Inferior parietal cortex (tissue), 1 donor: ENCODE measurements at regions not wholly inside any gene's neighbourhood (a gene's known extent, or its start where the extent isn't known, plus 50 kb on each side); places are given as distances from the start of the nearest gene placed in this dataset.
"Not testable (repeated sequence)": the region's sequence is repeated elsewhere in the genome, so short reads cannot be mapped to it uniquely, and the experiment has no call there.

Source experiments
- DNase-seq: peaks from one replicate; pipeline ENCODE4 v3.0.0-alpha.2; 2016; ENCODE audit errors: extremely low spot score

DNA sequence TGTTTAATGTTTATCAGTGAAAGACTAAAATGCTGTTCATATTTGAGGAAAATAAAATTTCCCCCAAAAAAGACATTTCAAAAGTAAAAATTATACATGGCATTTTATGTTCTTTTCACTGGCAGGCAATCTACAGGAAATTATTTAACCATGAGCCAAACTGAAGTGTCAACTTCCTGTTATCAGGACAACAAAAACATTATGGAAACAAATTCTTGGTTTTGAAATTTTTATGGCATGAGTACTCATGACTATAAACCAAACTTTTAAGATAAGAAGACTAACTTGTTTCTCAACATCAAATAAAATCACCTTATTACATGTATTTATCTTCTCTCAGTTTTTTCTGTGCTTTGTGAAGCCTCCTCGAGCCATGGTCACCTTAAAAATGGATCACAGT is 698.6 kb downstream of the LTN1 start:
- no peak for DNase-seq

DNA sequence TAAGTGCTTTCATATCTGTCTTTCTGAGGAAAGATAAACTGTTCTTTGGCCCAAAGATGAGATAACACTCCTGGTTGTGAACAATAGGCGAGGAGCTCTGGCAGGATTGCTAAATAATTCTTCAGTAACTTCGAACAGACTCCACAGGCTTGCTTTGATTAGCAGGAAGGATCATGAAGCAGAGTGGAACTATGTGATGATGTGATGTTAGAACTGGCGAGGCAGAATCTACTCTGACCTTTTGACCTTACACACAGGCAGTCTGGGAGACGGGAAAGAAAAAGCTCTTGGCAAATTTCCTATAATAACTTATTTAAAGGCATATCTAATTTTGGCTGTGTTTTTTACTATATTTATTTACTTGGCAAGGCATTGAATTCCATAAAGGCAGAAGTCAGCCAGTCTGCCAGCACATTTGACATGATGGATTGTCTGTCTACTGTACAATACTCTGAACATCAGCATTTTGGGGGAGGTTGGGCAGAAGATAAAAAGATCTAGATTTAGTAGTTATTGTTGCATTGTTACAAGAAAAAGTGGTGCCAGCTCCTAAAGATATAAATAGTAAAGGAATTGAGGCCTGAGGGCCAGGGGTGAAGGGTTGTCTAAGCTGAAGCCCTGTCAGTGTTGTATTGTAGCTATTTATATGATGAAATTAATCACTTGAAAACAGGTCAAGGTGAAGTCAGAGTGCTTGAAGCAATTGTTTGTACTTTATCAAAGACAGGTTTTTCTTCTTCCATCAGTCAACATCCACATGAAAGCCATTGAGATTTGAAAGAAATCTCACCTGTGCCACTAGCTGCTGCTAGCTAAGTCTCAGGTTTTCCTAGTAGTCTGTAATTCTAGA is 708.8 kb downstream of the LTN1 start:
- no peak for DNase-seq

DNA sequence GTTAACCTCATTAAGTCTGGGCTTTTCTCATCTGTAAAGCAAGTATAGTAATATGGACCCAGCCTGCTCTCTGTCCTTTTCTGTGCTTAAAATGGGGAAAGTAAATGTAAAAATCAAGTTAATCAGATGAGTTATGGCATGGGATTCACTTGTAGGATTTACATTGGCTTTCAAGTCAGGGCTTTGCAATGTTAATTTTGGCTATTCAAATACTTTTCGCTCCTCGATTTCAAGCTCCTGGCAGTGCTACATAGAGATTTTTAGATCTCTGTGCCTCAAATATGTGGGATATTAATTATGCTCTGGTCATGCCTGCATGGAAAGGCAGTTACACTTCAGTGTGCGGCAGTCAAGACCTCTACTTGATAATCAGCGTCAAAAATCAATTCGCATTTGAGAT is 709.8 kb downstream of the LTN1 start:
- DNase-seq: no peak

DNA sequence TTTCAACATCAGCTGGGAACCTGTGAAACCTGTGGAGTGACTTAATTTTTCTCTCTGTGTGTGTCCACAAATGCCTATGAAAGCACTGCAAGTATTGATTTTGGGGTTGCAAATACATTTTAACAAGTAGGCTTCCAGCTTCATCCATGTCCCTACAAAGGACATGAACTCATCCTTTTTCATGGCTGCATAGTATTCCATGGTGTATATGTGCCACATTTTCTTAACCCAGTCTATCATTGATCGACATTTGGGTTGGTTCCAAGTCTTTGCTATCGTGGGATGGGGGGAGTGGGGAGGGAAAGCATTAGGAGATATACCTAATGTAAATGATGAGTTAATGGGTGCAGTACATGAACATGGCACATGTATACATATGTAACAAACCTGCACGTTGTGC is 711.3 kb downstream of the LTN1 start:
- DNase-seq: not testable (repeated sequence)

DNA sequence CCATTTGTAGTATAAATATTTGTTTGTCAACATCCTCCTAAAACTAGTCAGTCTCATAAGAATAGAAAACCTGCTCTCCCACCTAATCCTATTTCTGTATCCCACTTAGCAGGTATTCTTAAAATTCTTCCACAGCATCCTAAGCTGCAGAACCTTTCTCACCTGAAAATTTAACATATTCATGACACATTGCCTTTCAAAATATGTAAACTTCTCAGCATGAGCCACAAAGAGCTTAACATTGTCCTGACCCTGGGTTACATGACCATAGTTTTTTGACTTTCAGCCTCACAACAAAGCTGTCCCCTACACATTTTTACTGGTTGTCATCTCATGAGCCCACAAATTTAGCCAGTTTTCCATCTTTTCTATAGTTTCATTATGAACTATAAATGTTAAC is 712.1 kb downstream of the LTN1 start:
- no peak for DNase-seq

DNA sequence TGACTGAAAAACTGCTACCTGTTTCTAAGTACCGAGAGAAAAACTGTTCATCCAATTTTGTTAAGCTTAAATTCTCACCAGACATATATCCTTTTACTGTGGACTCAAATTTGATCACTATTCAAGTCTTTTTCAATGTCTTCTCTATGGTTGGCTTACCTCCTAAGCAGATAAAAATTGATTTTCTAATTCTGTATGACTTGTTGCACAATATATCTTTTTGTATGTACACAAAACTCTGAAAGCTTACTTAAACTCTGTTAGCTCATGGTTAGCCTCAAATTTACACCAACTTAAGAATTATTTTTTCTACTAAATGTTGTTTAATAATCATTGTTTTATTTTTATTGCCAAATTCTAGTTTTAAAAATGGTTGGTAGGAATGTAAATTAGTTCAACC is 715.4 kb downstream of the LTN1 start:
- DNase-seq: no peak

DNA sequence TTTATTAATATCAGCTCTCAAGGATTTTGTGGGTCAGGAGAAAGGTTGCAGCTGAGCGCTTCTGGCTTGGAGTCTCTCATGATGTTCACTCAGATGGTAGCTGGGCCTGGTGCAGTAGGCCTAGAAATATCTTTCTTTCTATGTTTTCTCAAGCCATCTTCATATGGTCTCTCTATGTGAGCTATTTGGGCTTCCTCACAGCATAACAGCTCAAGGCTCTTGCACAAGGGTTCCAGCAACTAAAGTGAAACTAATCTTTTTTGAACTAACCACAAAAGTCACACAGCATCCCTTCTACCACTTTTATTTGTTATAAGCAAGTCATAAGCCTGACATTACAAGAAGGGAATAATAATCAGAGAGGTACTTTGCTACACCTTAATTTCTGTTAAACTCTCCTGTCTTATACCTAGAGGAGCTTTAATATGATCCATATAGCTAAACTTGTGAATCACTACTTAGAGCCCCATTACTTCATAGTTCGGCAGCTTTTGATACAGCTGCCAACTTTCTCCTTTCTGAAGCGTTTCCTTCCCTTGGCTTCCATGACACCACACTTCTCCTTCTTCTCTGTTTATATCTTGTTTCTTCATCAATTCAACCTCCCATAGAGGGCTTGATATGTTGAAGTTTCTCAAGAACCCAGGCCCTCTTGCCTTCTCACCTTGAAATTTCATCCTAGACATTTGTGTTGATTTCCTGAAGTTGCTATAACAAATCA is 720.2 kb downstream of the LTN1 start:
- no peak for DNase-seq

DNA sequence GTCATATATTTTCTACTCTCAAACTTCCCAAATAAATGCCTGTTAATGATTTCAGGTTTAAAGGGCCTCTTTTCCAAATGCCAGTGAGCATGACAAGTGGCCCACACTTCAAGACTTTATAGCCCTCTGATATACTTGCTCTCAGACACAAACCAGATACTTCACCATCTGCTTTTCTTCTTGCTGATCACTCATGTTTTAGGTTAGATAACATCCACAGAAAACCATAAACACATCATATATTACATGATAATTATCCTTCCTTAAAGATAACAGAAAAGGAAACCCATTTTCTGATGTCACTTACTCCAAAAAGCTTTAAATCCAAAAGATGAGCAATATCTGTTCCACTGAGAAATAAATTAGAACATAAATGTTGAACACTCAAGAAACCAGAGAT is 723.5 kb downstream of the LTN1 start:
- no peak for DNase-seq

DNA sequence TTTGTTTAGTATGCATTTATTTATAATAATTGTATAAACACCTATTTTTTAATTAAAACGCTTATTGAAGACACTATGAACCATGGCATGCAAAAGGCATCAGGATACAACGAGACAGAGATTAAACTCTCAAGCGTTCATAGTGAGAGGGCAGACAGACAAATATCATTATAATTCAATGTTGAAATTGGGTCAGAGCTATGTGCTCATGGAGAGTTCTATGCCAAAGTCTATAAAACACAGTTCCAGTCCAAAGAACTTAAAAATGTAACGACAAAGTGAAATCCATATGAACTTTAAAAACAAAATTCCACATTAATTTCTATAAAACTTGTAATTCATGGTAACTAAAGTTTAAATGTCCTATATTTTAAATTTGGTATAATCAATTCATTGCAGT is 724.0 kb downstream of the LTN1 start:
- no peak for DNase-seq

DNA sequence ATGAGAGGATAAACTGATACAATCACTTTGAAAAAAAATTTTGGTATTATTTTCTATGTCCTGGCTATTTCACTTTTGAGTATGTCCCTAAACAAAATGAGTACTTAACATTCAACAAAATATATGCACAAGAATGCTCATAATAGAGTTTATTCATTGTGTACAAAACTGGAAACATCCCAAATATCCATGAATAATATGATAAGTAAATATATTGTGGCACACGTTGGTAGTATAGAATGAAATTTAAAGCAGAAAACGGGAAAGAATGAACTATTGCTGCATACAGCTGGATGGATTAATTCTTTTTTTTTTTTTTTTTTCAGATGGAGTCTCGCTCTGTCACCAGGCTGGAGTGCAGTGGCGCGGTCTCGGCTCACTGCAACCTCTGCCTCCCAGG is 725.2 kb downstream of the LTN1 start:
- DNase-seq: no peak

DNA sequence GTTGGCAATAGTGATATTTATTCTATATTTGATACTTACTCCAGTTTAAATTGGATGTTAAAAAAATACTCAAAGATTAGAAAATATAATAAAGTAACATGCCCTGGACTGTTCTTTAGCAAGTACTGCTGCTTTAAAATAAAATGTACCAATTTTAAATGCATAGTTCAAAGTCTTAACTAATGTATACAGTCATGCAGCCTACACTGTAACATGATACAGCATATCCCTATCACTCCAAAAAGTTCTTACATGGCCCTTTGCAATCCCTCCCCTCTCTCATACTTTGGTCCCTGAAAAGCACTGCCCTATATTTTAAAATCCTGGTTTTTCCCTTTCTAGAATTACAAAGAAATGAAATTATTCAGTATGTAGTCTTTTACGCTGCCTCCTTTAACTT is 726.6 kb downstream of the LTN1 start:
- DNase-seq: no peak

DNA sequence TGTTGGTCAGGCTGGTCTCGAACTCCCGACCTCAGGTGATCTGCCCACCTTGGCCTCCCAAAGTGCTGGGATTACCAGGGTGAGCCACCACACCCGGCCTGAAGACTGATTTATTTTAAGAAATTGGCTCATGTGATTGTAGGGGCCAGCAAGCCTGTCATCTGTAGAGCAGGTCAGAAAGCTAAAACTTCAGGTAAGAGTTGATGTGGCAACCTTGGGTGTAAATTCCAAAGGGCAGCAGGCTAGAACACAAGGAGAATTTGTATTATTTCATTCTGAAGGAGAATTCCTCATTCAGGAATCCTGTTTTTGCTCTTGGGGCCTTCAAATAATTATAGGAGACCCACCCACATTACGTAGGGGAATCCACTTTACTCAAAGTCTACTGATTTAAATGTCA is 728.7 kb downstream of the LTN1 start:
- no peak for DNase-seq

DNA sequence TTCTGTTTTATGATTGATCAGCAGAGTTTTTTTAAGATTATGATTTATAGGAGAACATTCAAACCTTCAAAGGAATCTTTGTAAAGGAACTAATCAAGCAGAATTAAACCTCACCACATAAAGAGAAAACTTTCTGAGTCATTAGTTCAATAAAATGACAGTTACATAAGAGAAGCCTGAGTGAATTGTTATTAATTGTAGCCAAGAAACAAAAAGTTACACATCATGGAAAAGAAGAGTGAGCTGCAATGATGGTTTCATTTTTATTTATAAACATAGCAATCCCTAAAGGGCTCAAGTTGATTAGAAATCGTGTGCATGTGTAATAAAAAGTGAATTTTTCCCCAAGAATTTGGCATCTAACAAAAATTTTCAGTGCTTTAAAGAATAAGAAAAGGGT is 731.4 kb downstream of the LTN1 start:
- DNase-seq: no peak

DNA sequence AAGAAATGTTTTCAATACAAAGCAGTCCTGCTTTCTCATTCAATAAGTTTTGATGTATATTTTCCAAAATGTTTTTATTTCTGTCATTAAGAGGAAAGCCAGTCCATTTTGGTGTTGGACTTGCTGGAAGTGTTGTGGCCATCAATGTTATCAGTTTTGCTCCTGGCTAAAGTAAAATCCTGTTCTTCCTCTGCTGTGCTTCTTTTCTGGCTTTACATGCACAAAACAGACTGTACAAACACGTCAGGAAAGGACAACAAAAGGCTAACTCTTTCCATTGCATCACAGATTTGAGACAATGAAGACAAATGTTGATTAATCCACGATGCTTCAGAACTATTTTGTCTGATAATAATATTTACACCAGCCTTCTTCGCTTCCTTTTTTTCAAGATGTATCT is 735.4 kb downstream of the LTN1 start:
- no peak for DNase-seq

DNA sequence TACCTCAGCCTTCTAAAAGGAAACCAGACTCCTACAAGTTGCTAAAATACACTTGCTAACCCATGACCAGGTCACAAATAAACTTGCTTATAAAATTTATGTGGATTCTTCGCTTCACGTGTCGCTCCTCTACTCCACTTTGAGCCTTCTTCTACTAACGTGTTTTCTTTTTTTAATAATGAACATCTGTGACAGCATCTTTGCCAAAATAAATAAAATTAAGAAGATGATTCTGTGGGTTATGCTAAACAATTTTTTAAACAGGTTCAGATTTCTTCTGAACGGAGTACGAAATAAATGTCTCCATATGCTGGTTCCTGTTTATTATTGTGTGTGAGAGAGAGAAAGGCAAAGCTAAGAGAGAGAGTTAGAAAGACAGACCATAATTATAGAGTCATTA is 735.8 kb downstream of the LTN1 start:
- no peak for DNase-seq

DNA sequence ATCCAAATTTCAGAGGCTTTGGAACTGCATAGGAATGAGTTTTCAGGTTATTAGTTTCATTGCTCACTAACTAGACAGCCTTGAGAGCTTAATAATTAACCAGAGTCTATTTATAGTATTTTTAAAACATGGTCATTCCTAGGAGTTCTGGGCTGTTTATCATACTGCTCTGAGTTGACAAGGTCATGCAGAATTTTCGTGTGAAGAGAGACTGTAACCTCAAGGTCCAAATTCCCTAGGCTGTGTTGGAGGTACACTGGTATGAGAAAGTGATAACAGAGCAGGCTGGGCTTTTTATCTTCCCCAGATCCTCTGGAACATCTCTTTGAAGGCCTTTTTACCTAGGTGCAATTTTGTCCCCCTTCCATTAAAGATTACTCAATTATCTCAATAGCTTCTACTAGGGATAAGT is 736.3 kb downstream of the LTN1 start:
- no peak for DNase-seq

DNA sequence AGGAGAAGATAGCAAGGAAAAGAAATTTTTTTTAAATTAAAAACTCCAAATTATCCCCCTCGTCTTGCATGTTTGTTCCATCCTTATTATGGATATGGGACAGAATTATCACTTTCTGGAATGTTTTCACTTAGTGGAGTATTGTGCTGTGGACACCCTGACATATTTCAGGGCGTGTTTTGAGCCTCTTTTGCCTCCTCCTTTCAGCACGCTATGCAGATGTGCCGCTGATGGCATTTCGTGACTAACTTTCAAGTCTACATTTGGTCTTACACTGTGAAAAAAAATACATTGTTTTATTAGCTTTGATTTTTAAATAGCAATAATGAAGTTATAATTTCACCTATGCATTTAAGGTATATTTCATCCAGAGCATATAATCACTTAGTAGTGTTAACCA is 738.7 kb downstream of the LTN1 start:
- no peak for DNase-seq

DNA sequence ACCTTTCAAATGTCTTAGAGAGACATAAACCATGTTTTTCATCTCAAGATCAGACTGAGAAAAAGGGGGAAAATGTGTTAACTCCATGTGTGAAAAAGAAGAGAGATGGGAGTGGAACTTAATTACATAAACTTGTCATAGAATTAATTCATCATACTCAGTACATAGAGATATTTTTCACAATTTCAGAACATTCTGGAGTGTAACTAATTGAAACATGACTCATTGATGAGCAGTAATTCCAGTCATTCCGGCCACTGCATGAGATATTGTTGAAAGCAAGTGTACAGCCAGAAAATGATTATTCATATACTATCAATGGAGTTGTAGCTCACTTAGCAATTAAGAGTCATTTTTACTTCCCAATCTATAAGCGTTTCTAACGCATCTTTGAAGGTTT is 739.3 kb downstream of the LTN1 start:
- DNase-seq: no peak

DNA sequence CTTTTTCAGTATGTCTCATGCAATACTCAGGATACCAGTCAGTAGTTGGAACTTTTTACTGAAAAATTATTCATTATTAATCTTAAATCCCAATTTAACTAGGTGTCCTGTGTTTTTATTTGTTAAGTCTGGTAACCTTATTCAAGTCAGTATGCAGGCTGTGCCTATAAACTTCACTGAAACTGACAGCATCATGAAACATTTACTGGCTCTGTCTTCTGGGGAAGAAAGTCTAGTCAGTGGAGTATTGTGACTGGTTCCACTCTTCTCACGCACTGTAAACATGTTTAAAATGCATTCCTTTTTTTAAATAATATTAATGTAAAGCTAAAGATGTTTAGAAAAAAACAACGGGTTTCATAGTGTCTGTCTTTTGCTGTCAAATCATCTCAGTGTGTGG is 739.7 kb downstream of the LTN1 start:
- no peak for DNase-seq

DNA sequence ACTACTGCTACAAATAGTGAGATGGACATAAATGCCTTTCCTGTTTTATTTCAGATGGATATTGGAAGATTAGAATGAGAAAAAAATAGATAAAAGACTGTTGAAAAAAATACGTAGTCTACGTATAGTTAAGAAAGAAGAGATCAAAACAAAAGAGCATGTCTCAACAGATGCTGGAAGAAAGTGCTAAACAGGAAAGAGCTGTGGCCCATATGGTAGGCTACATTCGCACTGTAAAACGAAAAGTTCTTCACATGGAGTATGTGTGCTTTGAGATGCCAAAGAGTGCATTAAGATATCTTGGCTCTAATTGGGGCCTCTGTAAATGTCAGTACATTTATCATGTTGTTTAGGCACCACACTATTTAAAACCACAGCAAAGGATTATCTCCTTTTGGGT is 741.7 kb downstream of the LTN1 start:
- DNase-seq: no peak

DNA sequence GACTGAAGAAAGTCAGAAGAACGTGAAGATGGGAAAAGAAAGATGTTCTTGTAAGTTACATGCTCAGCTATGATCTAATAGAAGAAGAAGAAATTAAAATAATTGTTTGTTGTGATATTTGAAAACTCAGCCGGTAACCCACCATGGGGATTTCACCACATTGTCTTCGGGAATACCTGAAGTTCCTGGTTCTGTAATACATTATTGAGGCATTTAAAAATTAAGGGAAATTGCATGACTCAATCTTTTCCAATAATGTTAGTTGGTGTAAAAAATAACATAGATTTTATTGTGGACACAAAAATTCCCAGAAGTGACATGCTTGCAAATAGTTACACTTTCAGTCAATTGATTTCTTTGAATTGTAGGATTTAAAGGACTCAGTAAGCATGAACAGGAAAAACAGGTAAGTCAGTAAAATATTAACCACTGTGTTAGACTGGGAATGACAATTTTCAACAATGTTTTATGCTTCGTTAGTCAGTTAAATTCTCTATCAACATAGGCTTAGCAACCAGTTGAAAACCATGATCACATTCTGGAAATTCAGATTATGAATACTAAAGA is 745.1 kb downstream of the LTN1 start:
- no peak for DNase-seq

DNA sequence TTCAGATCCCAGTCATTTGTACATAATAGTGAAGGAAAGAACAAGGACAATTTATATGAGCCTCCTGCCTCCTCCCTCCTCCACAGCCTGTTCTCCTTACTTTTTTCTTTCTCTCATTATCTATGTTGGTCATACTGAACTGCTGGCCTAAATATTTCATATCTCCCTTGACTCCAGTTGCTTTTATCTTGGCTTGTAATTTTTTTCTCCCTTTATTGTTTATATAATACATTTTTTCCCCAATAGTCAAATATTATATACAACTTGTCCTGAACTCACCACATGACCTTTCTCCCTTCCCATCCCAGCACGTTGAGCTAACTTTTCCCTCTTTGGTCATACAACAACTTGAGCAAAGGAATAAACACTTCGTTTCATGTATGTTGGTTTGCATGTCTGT is 752.1 kb downstream of the LTN1 start:
- no peak for DNase-seq

DNA sequence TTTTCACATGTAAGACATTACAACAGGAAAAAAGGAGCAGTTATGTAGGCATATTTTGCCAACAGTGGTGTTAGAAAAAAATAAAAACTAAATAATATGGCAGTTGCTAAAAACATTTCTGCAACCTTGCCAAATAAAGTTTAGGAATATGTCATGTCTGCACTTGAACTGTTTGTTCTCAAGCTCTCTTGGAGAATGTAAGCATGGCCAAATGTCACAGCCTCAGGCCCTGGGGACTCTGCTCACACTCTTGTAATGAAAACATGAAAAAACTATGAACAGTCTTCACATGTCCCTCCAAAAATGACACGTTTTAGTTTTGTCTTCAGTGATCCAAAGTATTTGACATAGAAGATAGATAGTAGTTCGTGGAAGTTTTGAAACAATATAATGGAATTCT is 753.3 kb downstream of the LTN1 start:
- no peak for DNase-seq
